A172 (cell line): ENCODE measurements at regions not wholly inside any gene's neighbourhood (a gene's known extent, or its start where the extent isn't known, plus 50 kb on each side); places are given as distances from the start of the nearest gene placed in this dataset.
"Not testable (repeated sequence)": the region's sequence is repeated elsewhere in the genome, so short reads cannot be mapped to it uniquely, and the experiment has no call there.

Source experiments
- DNase-seq: peaks from one replicate; pipeline ENCODE4 v3.0.0-alpha.2; 2015; ENCODE audit warnings: low spot score

- no peak for DNase-seq
These were observed 399.0 kb downstream of the HTR1A start for GRCh38 chr5:63563008-63563917.

GRCh38 chr5:63555874-63556273 lies 406.4 kb downstream of the HTR1A start:
- DNase-seq, result peak; percentile 20

GRCh38 chr5:63554191-63554590 lies 408.1 kb downstream of the HTR1A start:
- DNase-seq, result no peak

- DNase-seq, result no peak
These were observed 409.2 kb downstream of the HTR1A start for GRCh38 chr5:63553073-63553472.

- no peak for DNase-seq
These were observed 426.2 kb downstream of the HTR1A start for GRCh38 chr5:63535840-63536602.

- no peak for DNase-seq
These were observed 438.0 kb downstream of the HTR1A start for GRCh38 chr5:63524281-63524680.

GRCh38 chr5:63516006-63516405 lies 446.2 kb downstream of the HTR1A start:
- no peak for DNase-seq

GRCh38 chr5:63500242-63500641 lies 462.0 kb downstream of the HTR1A start:
- no peak for DNase-seq

- no peak for DNase-seq
These were observed 467.0 kb downstream of the HTR1A start for GRCh38 chr5:63495225-63495624.

GRCh38 chr5:63483338-63483737 lies 478.9 kb downstream of the HTR1A start:
- DNase-seq, result no peak

- no peak for DNase-seq
These were observed 488.8 kb downstream of the HTR1A start for GRCh38 chr5:63473335-63473967.

GRCh38 chr5:63456279-63456678 lies 506.0 kb downstream of the HTR1A start:
- peak; percentile 2 for DNase-seq

- DNase-seq, result no peak
These were observed 511.1 kb downstream of the HTR1A start for GRCh38 chr5:63451188-63451587.

GRCh38 chr5:63439537-63439936 lies 522.7 kb downstream of the HTR1A start:
- DNase-seq, result no peak

GRCh38 chr5:63409737-63410136 lies 552.5 kb downstream of the HTR1A start:
- DNase-seq, result no peak

GRCh38 chr5:63408984-63409383 lies 553.3 kb downstream of the HTR1A start:
- no peak for DNase-seq

- peak; percentile 36 for DNase-seq
These were observed 560.7 kb downstream of the HTR1A start for GRCh38 chr5:63401436-63402046.

GRCh38 chr5:63400079-63400478 lies 562.2 kb downstream of the HTR1A start:
- DNase-seq, result no peak

GRCh38 chr5:63398346-63398745 lies 563.9 kb downstream of the HTR1A start:
- DNase-seq, result no peak

GRCh38 chr5:63388188-63388587 lies 574.1 kb downstream of the HTR1A start:
- DNase-seq, result not testable (repeated sequence)

GRCh38 chr5:63375851-63376250 lies 586.4 kb downstream of the HTR1A start:
- DNase-seq, result no peak

- DNase-seq, result no peak
These were observed 588.2 kb downstream of the HTR1A start for GRCh38 chr5:63374085-63374484.
